ENCODE measurements at regions not wholly inside any gene's neighbourhood (a gene's known extent, or its start where the extent isn't known, plus 50 kb on each side); places are given as distances from the start of the nearest gene placed in this dataset.

DNA sequence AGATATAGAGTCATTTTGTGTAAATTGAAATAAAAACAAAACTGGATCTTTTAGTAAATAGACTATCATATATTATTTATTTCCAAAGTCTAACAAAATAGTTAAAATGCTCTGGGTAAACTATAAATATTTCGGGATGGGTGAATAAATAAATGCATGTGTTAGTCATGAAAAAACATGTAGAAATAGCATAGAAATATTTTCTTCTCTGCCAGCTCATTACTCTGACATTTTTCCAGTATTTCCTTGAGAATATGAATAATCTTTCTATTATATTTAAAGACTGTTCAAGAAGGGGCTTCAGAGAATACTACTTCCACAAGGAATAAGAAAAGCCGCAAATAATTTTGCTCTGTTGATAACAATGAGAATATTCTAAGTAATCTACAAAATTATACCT is 880.4 kb downstream of the TRIB2 start:
- TF ChIP-seq, protein P1, sequence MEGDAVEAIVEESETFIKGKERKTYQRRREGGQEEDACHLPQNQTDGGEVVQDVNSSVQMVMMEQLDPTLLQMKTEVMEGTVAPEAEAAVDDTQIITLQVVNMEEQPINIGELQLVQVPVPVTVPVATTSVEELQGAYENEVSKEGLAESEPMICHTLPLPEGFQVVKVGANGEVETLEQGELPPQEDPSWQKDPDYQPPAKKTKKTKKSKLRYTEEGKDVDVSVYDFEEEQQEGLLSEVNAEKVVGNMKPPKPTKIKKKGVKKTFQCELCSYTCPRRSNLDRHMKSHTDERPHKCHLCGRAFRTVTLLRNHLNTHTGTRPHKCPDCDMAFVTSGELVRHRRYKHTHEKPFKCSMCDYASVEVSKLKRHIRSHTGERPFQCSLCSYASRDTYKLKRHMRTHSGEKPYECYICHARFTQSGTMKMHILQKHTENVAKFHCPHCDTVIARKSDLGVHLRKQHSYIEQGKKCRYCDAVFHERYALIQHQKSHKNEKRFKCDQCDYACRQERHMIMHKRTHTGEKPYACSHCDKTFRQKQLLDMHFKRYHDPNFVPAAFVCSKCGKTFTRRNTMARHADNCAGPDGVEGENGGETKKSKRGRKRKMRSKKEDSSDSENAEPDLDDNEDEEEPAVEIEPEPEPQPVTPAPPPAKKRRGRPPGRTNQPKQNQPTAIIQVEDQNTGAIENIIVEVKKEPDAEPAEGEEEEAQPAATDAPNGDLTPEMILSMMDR (IDR thresholded peaks at IDR 0.05; ENCODE audit: low read depth, low read length, poor library complexity, severe bottlenecking), result no peak
- no peak for TF ChIP-seq EZH2phosphoT487 (IDR thresholded peaks at IDR 0.05; ENCODE audit: borderline replicate concordance, low read length)

Data from DOHH2 (cell line).